Type B pancreatic cell (in vitro differentiated cells): ENCODE measurements at regions not wholly inside any gene's neighbourhood (a gene's known extent, or its start where the extent isn't known, plus 50 kb on each side); places are given as distances from the start of the nearest gene placed in this dataset.

Experiments
- DNase-seq: peaks from one replicate; pipeline ENCODE4 v3.0.0; 2021; ENCODE audit warnings: mixed read lengths; ENCODE audit not compliant: unreplicated experiment; ENCODE audit errors: extremely low spot score
- H3K27ac Mint-ChIP-seq: 2 replicates; pipeline ENCODE4 v1.8.0; 2021; ENCODE audit warnings: mild to moderate bottlenecking, mixed read lengths
- H3K27me3 Mint-ChIP-seq: 2 replicates; pipeline ENCODE4 v1.8.0; 2021; ENCODE audit warnings: mixed read lengths
- H3K36me3 Mint-ChIP-seq: 2 replicates; pipeline ENCODE4 v1.8.0; 2021; ENCODE audit warnings: mixed read lengths
- H3K4me1 Mint-ChIP-seq: one replicate; pipeline ENCODE4 v1.8.0; 2021; ENCODE audit warnings: mixed read lengths; ENCODE audit not compliant: unreplicated experiment
- H3K4me3 Mint-ChIP-seq: 2 replicates; pipeline ENCODE4 v1.8.0; 2021; ENCODE audit warnings: mild to moderate bottlenecking, mixed read lengths
- H3K9me3 Mint-ChIP-seq: 2 replicates; pipeline ENCODE4 v1.8.0; 2021; ENCODE audit warnings: mixed read lengths
- CTCF ChIP-seq: fragments of 200-600 bp; sonication (generic); conservative IDR thresholded peaks from 2 replicates; pipeline ENCODE4 v1.5.0; 2021; ENCODE audit warnings: antibody characterized with exemption, mild to moderate bottlenecking

DNA sequence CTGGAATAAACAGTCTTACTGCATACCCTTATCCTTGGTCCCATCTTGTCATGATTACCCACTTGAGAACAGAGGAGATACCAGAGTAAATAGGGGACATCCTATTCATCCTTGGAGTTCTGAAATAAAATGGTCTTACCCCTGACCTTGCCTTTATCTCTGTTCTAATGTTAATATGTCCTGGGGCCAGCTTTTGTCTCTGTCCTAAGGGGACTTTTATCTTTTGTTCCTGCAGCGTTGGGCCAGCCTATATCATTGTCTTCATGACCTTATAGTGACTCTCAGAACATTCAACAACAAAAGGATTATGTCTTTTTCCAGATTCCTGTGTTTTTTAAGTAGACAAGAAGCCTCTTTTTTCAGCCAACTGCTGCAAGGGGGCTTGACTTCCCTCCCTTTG lies 1057.5 kb downstream of the LRFN5 start:
- DNase-seq = no peak
- no peak overlapping the region for H3K27ac Mint-ChIP-seq
- no peak for TF ChIP-seq CTCF
- H3K9me3 Mint-ChIP-seq = peaks cover 11% of the 10 kb centered on the region
- H3K4me3 Mint-ChIP-seq = no peak overlapping the region
- peaks cover 10% of the 10 kb centered on the region for H3K4me1 Mint-ChIP-seq
- no peaks in the 10 kb centered on the region for H3K27me3 Mint-ChIP-seq
- H3K36me3 Mint-ChIP-seq = peaks cover 4% of the 10 kb centered on the region

DNA sequence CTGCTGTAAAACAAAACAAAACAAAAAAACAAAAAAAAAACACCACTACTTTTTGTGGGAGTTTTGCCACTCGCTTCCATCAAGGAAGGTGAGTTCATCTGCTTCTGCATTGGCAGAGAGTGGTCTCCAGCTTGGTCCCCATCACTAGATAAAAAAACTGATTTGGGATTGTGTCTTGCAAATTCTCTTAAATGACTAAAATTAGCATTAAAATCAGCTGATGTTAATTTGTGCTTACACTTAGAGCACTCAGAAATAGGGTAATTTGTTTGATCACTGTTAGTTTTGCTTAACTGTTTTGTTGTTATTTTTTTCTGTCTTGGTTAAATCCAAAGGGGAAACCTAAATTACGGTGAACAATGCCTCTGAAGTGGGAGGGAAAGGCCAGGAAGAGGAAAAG lies 1048.0 kb downstream of the LRFN5 start:
- no peak for DNase-seq
- no peaks in the 10 kb centered on the region for H3K27me3 Mint-ChIP-seq
- no peak overlapping the region for H3K4me3 Mint-ChIP-seq
- no peaks in the 10 kb centered on the region for H3K4me1 Mint-ChIP-seq
- no peaks in the 10 kb centered on the region for H3K9me3 Mint-ChIP-seq
- no peaks in the 10 kb centered on the region for H3K36me3 Mint-ChIP-seq
- no peak overlapping the region for H3K27ac Mint-ChIP-seq
- TF ChIP-seq CTCF = no peak

- Mint-ChIP-seq H3K27ac (no peak overlapping the region), H3K36me3 (no peaks in the 10 kb centered on the region), H3K9me3 (peaks cover 11% of the 10 kb centered on the region), H3K4me3 (no peak overlapping the region), H3K27me3 (no peaks in the 10 kb centered on the region), H3K4me1 (no peaks in the 10 kb centered on the region)
- TF ChIP-seq CTCF = no peak
- DNase-seq = no peak
Observed at GRCh38 chr14:42642787-42643186, 1036.1 kb downstream of the LRFN5 start.

GRCh38 chr14:42633504-42634095 lies 1026.9 kb downstream of the LRFN5 start:
- H3K4me1 Mint-ChIP-seq = no peaks in the 10 kb centered on the region
- H3K27ac Mint-ChIP-seq = no peak overlapping the region
- no peak for DNase-seq
- no peaks in the 10 kb centered on the region for H3K9me3 Mint-ChIP-seq
- H3K36me3 Mint-ChIP-seq = no peaks in the 10 kb centered on the region
- no peak for TF ChIP-seq CTCF
- H3K27me3 Mint-ChIP-seq = no peaks in the 10 kb centered on the region
- H3K4me3 Mint-ChIP-seq = no peak overlapping the region

- Mint-ChIP-seq H3K27me3 (no peaks in the 10 kb centered on the region), H3K4me3 (no peak overlapping the region), H3K27ac (no peak overlapping the region), H3K9me3 (no peaks in the 10 kb centered on the region), H3K36me3 (no peaks in the 10 kb centered on the region), H3K4me1 (peaks cover 5% of the 10 kb centered on the region)
- TF ChIP-seq CTCF = no peak
- DNase-seq = no peak
Observed at GRCh38 chr14:42629553-42629952, 1022.9 kb downstream of the LRFN5 start.

DNA sequence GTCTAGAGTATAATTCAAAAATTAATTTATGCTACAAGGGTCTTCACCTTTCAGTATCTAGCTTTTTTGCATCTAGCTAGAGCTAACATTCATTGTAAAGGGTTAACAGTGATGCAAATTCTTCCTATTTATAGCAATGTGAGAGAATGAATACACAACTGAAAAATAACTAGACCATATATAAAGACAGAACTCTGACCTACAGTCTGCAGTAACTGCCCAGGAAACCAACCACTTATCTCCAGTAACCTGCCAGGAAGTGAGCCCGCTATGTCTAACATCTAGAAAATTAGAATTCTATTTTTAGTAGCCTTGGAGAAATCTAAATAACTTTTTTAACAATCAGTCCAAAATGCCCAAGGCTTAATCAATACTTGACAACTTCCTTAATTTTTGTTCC lies 1021.9 kb downstream of the LRFN5 start:
- no peak overlapping the region for H3K27ac Mint-ChIP-seq
- no peaks in the 10 kb centered on the region for H3K27me3 Mint-ChIP-seq
- TF ChIP-seq CTCF = no peak
- H3K4me3 Mint-ChIP-seq = no peak overlapping the region
- peaks cover 5% of the 10 kb centered on the region for H3K4me1 Mint-ChIP-seq
- DNase-seq = no peak
- no peaks in the 10 kb centered on the region for H3K9me3 Mint-ChIP-seq
- no peaks in the 10 kb centered on the region for H3K36me3 Mint-ChIP-seq
